ENCODE measurements at regions not wholly inside any gene's neighbourhood (a gene's known extent, or its start where the extent isn't known, plus 50 kb on each side); places are given as distances from the start of the nearest gene placed in this dataset.

DNA sequence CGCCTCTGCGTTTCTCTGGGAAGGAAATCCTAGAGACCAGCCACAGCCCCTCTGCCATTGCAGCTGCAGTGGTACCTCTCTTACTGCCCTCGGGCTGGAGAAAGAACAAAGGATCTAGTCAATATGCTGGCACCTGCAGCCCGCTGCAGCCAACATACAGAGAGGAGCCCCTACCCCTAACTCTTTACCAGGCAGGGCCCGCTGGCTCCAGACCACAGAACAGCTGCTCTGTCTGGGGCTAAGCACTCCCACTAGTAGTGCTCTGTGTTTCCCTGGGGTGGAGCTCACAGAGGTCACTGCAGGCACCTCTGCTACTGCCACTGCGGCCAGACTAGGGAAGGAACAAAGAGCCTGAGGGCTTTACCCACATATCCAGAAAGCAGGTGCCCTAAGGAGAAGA lies 93.8 kb upstream of the IMPG1 start:
- TF ChIP-seq YY1 (IDR thresholded peaks at IDR 0.05; ENCODE audit: extremely low read depth, insufficient replicate concordance, low read depth, low read length) (no peak), SRF (IDR thresholded peaks at IDR 0.05; ENCODE audit: low read depth) (no peak), POLR2AphosphoS5 (IDR thresholded peaks at IDR 0.05; ENCODE audit: low read depth, low read length) (no peak), CBX3 (IDR thresholded peaks at IDR 0.05; ENCODE audit: low read depth) (no peak), EZH2phosphoT487 (IDR thresholded peaks at IDR 0.05; ENCODE audit: borderline replicate concordance) (no peak), POLR2A (IDR thresholded peaks at IDR 0.05; ENCODE audit: borderline replicate concordance, extremely low read depth, insufficient read depth, insufficient read length) (no peak)
- TF ChIP-seq, protein P1, sequence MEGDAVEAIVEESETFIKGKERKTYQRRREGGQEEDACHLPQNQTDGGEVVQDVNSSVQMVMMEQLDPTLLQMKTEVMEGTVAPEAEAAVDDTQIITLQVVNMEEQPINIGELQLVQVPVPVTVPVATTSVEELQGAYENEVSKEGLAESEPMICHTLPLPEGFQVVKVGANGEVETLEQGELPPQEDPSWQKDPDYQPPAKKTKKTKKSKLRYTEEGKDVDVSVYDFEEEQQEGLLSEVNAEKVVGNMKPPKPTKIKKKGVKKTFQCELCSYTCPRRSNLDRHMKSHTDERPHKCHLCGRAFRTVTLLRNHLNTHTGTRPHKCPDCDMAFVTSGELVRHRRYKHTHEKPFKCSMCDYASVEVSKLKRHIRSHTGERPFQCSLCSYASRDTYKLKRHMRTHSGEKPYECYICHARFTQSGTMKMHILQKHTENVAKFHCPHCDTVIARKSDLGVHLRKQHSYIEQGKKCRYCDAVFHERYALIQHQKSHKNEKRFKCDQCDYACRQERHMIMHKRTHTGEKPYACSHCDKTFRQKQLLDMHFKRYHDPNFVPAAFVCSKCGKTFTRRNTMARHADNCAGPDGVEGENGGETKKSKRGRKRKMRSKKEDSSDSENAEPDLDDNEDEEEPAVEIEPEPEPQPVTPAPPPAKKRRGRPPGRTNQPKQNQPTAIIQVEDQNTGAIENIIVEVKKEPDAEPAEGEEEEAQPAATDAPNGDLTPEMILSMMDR (IDR thresholded peaks at IDR 0.05 in 2 of 3, conservative IDR thresholded peaks at IDR 0.05 in 1 of 3; ENCODE audit: borderline replicate concordance in 1 of 3, insufficient read depth in 1 of 3, low read depth in 2 of 3, low read length in 2 of 3): no peak

Data from HCT116 (cell line).